ENCODE measurements at regions not wholly inside any gene's neighbourhood (a gene's known extent, or its start where the extent isn't known, plus 50 kb on each side); places are given as distances from the start of the nearest gene placed in this dataset.

DNA sequence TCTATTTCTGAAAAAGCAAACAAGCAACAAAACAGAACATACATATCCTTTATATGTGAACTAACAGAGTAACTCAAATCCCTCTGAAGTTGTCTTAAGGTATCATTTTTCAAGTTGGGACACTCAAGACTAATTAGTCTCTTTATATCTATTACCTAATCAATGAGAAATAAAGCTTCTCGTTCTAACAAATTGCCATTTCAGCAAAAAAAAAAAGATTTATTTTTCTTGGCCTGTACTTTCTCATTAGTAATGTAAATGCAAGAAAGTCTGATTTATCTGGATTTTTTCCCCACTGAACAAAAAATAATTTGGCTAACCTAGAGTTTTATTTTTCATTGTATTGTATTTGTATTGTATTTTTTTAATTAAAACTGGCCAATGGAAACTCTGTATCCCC, 176.1 kb upstream of the NOL4 start:
- no peaks in the 10 kb centered on the region for H4K20me1 ChIP-seq (replicated peaks; ENCODE audit: insufficient read depth)
- H3K27me3 Mint-ChIP-seq (ENCODE audit: insufficient read depth, low read depth, poor library complexity): peaks cover 4% of the 10 kb centered on the region
- no peaks in the 10 kb centered on the region for H3K27me3 ChIP-seq (ENCODE audit: insufficient read depth)
- H3K36me3 ChIP-seq (ENCODE audit: insufficient read depth): no peaks in the 10 kb centered on the region
- no peaks in the 10 kb centered on the region for H3K9me2 ChIP-seq (ENCODE audit: insufficient read depth)
- DNase-seq (ENCODE audit: low spot score) (no peak), ATAC-seq (no peak)
- no peak overlapping the region for H3K4me3 ChIP-seq
- TF ChIP-seq ZNF331 (CRISPR knock-in tag; IDR thresholded peaks at IDR 0.05; ENCODE audit: low read depth): no peak
- no peak for TF ChIP-seq CREB1 (CRISPR knock-in tag; IDR thresholded peaks at IDR 0.05; ENCODE audit: low read depth)
- no peak for TF ChIP-seq ZNF114 (CRISPR knock-in tag; IDR thresholded peaks at IDR 0.05)
- TF ChIP-seq, protein P1, sequence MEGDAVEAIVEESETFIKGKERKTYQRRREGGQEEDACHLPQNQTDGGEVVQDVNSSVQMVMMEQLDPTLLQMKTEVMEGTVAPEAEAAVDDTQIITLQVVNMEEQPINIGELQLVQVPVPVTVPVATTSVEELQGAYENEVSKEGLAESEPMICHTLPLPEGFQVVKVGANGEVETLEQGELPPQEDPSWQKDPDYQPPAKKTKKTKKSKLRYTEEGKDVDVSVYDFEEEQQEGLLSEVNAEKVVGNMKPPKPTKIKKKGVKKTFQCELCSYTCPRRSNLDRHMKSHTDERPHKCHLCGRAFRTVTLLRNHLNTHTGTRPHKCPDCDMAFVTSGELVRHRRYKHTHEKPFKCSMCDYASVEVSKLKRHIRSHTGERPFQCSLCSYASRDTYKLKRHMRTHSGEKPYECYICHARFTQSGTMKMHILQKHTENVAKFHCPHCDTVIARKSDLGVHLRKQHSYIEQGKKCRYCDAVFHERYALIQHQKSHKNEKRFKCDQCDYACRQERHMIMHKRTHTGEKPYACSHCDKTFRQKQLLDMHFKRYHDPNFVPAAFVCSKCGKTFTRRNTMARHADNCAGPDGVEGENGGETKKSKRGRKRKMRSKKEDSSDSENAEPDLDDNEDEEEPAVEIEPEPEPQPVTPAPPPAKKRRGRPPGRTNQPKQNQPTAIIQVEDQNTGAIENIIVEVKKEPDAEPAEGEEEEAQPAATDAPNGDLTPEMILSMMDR (conservative IDR thresholded peaks at IDR 0.05; ENCODE audit: low read depth in 2 of 2): no peak
- TF ChIP-seq NANOG (IDR thresholded peaks at IDR 0.05; ENCODE audit: borderline replicate concordance): no peak
- no peak for TF ChIP-seq EZH2 (IDR thresholded peaks at IDR 0.05; ENCODE audit: low read depth, unreplicated experiment)
- no peak for TF ChIP-seq JUNB (IDR thresholded peaks at IDR 0.05; ENCODE audit: unreplicated experiment)
- no peaks in the 10 kb centered on the region for H3K79me2 ChIP-seq (replicated peaks; ENCODE audit: insufficient read depth)
- no peak overlapping the region for H3K27ac ChIP-seq (ENCODE audit: low read depth)
- no peaks in the 10 kb centered on the region for H3K4me1 ChIP-seq (ENCODE audit: insufficient read depth)
- H3K4me1 Mint-ChIP-seq: no peaks in the 10 kb centered on the region; the same call in 2 of the 3 replicates
- H3F3A ChIP-seq (replicated peaks; ENCODE audit: low read depth): no peaks in the 10 kb centered on the region
- no peaks in the 10 kb centered on the region for H3K36me3 Mint-ChIP-seq (ENCODE audit: low read depth)
- H3K9me3 Mint-ChIP-seq: no peaks in the 10 kb centered on the region
- H3K4me2 ChIP-seq: no peak overlapping the region
- no peak overlapping the region for H3K27ac Mint-ChIP-seq
- no peak overlapping the region for H2AFZ ChIP-seq
- H3K4me3 Mint-ChIP-seq: no peak overlapping the region

DNA sequence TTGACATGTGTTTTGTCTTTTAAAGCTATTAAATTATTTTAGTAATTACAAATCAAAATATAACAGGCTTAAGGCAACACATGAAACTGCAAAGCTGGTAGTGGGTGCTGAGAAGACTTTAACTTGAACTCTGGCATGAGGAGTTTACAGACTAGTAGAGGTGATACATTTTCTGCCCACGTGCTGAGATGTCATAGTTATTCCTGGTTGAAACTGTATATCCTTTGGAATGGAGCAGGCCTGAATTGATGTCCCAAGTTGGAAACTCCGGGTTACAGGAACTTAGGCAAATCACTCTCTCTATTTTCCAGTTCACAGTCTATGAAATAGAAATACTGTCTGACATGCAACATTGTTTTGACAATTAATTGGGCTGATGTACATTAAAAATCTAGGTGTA, 177.1 kb upstream of the NOL4 start:
- Histone ChIP-seq H3K79me2 (replicated peaks; ENCODE audit: insufficient read depth) (no peaks in the 10 kb centered on the region), H3K9me2 (ENCODE audit: insufficient read depth) (no peaks in the 10 kb centered on the region), H4K20me1 (replicated peaks; ENCODE audit: insufficient read depth) (no peaks in the 10 kb centered on the region), H3K27me3 (ENCODE audit: insufficient read depth) (no peaks in the 10 kb centered on the region), H3K4me1 (ENCODE audit: insufficient read depth) (no peaks in the 10 kb centered on the region), H3K27ac (ENCODE audit: low read depth) (no peak overlapping the region), H3K4me2 (no peak overlapping the region), H3K36me3 (ENCODE audit: insufficient read depth) (no peaks in the 10 kb centered on the region), H2AFZ (no peak overlapping the region), H3K4me3 (no peak overlapping the region), H3F3A (replicated peaks; ENCODE audit: low read depth) (no peaks in the 10 kb centered on the region)
- H3K4me3 Mint-ChIP-seq: no peak overlapping the region
- no peaks in the 10 kb centered on the region for H3K9me3 Mint-ChIP-seq
- H3K27me3 Mint-ChIP-seq (ENCODE audit: insufficient read depth, low read depth, poor library complexity): no peaks in the 10 kb centered on the region
- DNase-seq (ENCODE audit: low spot score) (no peak), ATAC-seq (no peak)
- no peaks in the 10 kb centered on the region for H3K36me3 Mint-ChIP-seq (ENCODE audit: low read depth)
- H3K27ac Mint-ChIP-seq: no peak overlapping the region
- no peaks in the 10 kb centered on the region; the same call in 2 of the 3 replicates for H3K4me1 Mint-ChIP-seq
- TF ChIP-seq ZNF331 (CRISPR knock-in tag; IDR thresholded peaks at IDR 0.05; ENCODE audit: low read depth) (no peak), JUNB (IDR thresholded peaks at IDR 0.05; ENCODE audit: unreplicated experiment) (no peak), STAT1 (IDR thresholded peaks at IDR 0.05; ENCODE audit: unreplicated experiment) (no peak), POLR2AphosphoS5 (IDR thresholded peaks at IDR 0.05; ENCODE audit: low read depth) (no peak), EZH2phosphoT487 (IDR thresholded peaks at IDR 0.05; ENCODE audit: unreplicated experiment) (no peak), ZNF114 (CRISPR knock-in tag; IDR thresholded peaks at IDR 0.05) (no peak), CREB1 (CRISPR knock-in tag; IDR thresholded peaks at IDR 0.05; ENCODE audit: low read depth) (no peak), NANOG (IDR thresholded peaks at IDR 0.05; ENCODE audit: borderline replicate concordance) (no peak)
- TF ChIP-seq, protein P2, sequence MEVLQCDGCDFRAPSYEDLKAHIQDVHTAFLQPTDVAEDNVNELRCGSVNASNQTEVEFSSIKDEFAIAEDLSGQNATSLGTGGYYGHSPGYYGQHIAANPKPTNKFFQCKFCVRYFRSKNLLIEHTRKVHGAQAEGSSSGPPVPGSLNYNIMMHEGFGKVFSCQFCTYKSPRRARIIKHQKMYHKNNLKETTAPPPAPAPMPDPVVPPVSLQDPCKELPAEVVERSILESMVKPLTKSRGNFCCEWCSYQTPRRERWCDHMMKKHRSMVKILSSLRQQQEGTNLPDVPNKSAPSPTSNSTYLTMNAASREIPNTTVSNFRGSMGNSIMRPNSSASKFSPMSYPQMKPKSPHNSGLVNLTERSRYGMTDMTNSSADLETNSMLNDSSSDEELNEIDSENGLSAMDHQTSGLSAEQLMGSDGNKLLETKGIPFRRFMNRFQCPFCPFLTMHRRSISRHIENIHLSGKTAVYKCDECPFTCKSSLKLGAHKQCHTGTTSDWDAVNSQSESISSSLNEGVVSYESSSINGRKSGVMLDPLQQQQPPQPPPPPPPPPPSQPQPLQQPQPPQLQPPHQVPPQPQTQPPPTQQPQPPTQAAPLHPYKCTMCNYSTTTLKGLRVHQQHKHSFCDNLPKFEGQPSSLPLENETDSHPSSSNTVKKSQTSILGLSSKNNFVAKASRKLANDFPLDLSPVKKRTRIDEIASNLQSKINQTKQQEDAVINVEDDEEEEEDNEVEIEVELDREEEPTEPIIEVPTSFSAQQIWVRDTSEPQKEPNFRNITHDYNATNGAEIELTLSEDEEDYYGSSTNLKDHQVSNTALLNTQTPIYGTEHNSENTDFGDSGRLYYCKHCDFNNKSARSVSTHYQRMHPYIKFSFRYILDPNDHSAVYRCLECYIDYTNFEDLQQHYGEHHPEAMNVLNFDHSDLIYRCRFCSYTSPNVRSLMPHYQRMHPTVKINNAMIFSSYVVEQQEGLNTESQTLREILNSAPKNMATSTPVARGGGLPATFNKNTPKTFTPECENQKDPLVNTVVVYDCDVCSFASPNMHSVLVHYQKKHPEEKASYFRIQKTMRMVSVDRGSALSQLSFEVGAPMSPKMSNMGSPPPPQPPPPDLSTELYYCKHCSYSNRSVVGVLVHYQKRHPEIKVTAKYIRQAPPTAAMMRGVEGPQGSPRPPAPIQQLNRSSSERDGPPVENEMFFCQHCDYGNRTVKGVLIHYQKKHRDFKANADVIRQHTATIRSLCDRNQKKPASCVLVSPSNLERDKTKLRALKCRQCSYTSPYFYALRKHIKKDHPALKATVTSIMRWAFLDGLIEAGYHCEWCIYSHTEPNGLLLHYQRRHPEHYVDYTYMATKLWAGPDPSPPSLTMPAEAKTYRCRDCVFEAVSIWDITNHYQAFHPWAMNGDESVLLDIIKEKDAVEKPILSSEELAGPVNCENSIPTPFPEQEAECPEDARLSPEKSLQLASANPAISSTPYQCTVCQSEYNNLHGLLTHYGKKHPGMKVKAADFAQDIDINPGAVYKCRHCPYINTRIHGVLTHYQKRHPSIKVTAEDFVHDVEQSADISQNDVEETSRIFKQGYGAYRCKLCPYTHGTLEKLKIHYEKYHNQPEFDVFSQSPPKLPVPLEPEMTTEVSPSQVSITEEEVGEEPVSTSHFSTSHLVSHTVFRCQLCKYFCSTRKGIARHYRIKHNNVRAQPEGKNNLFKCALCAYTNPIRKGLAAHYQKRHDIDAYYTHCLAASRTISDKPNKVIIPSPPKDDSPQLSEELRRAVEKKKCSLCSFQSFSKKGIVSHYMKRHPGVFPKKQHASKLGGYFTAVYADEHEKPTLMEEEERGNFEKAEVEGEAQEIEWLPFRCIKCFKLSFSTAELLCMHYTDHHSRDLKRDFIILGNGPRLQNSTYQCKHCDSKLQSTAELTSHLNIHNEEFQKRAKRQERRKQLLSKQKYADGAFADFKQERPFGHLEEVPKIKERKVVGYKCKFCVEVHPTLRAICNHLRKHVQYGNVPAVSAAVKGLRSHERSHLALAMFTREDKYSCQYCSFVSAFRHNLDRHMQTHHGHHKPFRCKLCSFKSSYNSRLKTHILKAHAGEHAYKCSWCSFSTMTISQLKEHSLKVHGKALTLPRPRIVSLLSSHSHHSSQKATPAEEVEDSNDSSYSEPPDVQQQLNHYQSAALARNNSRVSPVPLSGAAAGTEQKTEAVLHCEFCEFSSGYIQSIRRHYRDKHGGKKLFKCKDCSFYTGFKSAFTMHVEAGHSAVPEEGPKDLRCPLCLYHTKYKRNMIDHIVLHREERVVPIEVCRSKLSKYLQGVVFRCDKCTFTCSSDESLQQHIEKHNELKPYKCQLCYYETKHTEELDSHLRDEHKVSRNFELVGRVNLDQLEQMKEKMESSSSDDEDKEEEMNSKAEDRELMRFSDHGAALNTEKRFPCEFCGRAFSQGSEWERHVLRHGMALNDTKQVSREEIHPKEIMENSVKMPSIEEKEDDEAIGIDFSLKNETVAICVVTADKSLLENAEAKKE (CRISPR knock-in tag; IDR thresholded peaks at IDR 0.05): no peak

All from GM23338 (cell line).